Panc1 (cell line): ENCODE measurements at regions not wholly inside any gene's neighbourhood (a gene's known extent, or its start where the extent isn't known, plus 50 kb on each side); places are given as distances from the start of the nearest gene placed in this dataset.

Experiments
- CTCF ChIP-seq: fragments of 450-650 bp; IDR thresholded peaks from 2 replicates; pipeline ENCODE4 v1.5.1; 2017; ENCODE audit warnings: mild to moderate bottlenecking
- POLR2AphosphoS5 ChIP-seq: IDR thresholded peaks from 2 replicates; pipeline ENCODE4 v1.6.1; 2012; ENCODE audit warnings: mild to moderate bottlenecking, low read depth, low read length, moderate library complexity
- TCF7L2 ChIP-seq: IDR thresholded peaks from 2 replicates; pipeline ENCODE4 v1.6.1; 2011; ENCODE audit warnings: mild to moderate bottlenecking, low read depth, low read length, inconsistent platforms
- TF ChIP-seq, protein P1 (sequence below), 2 experiments: IDR thresholded peaks; 2 replicates each; pipeline ENCODE4 v1.6.1; 2011 to 2012; ENCODE audit warnings: low read depth in 2 of 2, control low read depth in 1 of 2, low read length in 1 of 2, mild to moderate bottlenecking in 1 of 2, moderate library complexity in 1 of 2; ENCODE audit not compliant: insufficient read depth in 1 of 2

- TF ChIP-seq CTCF (no peak), POLR2AphosphoS5 (no peak), TCF7L2 (no peak)
- TF ChIP-seq, protein P1, sequence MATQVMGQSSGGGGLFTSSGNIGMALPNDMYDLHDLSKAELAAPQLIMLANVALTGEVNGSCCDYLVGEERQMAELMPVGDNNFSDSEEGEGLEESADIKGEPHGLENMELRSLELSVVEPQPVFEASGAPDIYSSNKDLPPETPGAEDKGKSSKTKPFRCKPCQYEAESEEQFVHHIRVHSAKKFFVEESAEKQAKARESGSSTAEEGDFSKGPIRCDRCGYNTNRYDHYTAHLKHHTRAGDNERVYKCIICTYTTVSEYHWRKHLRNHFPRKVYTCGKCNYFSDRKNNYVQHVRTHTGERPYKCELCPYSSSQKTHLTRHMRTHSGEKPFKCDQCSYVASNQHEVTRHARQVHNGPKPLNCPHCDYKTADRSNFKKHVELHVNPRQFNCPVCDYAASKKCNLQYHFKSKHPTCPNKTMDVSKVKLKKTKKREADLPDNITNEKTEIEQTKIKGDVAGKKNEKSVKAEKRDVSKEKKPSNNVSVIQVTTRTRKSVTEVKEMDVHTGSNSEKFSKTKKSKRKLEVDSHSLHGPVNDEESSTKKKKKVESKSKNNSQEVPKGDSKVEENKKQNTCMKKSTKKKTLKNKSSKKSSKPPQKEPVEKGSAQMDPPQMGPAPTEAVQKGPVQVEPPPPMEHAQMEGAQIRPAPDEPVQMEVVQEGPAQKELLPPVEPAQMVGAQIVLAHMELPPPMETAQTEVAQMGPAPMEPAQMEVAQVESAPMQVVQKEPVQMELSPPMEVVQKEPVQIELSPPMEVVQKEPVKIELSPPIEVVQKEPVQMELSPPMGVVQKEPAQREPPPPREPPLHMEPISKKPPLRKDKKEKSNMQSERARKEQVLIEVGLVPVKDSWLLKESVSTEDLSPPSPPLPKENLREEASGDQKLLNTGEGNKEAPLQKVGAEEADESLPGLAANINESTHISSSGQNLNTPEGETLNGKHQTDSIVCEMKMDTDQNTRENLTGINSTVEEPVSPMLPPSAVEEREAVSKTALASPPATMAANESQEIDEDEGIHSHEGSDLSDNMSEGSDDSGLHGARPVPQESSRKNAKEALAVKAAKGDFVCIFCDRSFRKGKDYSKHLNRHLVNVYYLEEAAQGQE (IDR thresholded peaks at IDR 0.05; ENCODE audit: insufficient read depth in 1 of 2, low read depth in 2 of 2, low read length in 1 of 2) = no peak
Observed at GRCh38 chr3:117793622-117794265, 1084.2 kb downstream of the TUSC7 start.
